ENCODE measurements at regions not wholly inside any gene's neighbourhood (a gene's known extent, or its start where the extent isn't known, plus 50 kb on each side); places are given as distances from the start of the nearest gene placed in this dataset.

GRCh38 chr7:17211307-17211836 is 87.1 kb upstream of the AHR start:
- Mint-ChIP-seq H3K9me3 (no peaks in the 10 kb centered on the region; the same call in 1 of the 2 replicates), H3K4me3 (no peak overlapping the region), H3K4me1 (ENCODE audit: low read depth) (no peaks in the 10 kb centered on the region), H3K36me3 (ENCODE audit: low read depth) (no peaks in the 10 kb centered on the region), H3K27ac (no peak overlapping the region), H3K27me3 (ENCODE audit: insufficient read depth) (peaks cover 5% of the 10 kb centered on the region)
- TF ChIP-seq CTCF (IDR thresholded peaks at IDR 0.05), result no peak
- no peak for DNase-seq

GRCh38 chr7:17212188-17212587 is 86.3 kb upstream of the AHR start:
- H3K36me3 Mint-ChIP-seq (ENCODE audit: low read depth), result no peaks in the 10 kb centered on the region
- H3K27me3 Mint-ChIP-seq (ENCODE audit: insufficient read depth), result peaks cover 9% of the 10 kb centered on the region
- no peaks in the 10 kb centered on the region; the same call in 1 of the 2 replicates for H3K9me3 Mint-ChIP-seq
- no peak overlapping the region for H3K4me3 Mint-ChIP-seq
- no peak overlapping the region for H3K27ac Mint-ChIP-seq
- DNase-seq, result no peak
- no peak for TF ChIP-seq CTCF (IDR thresholded peaks at IDR 0.05)
- H3K4me1 Mint-ChIP-seq (ENCODE audit: low read depth), result no peaks in the 10 kb centered on the region

- no peak overlapping the region for H3K4me3 Mint-ChIP-seq
- no peaks in the 10 kb centered on the region for H3K4me1 Mint-ChIP-seq (ENCODE audit: low read depth)
- H3K27me3 Mint-ChIP-seq (ENCODE audit: insufficient read depth), result 0 out of 2 replicates have a peak, but pooled peaks cover 2% of the 10 kb centered on the region
- DNase-seq, result no peak
- no peak overlapping the region for H3K27ac Mint-ChIP-seq
- no peaks in the 10 kb centered on the region for H3K36me3 Mint-ChIP-seq (ENCODE audit: low read depth)
- no peaks in the 10 kb centered on the region for H3K9me3 Mint-ChIP-seq
- no peak for TF ChIP-seq CTCF (IDR thresholded peaks at IDR 0.05)
Measured at GRCh38 chr7:17227766-17228490, 70.5 kb upstream of the AHR start.

- peaks cover 9% of the 10 kb centered on the region for H3K4me1 Mint-ChIP-seq (ENCODE audit: low read depth)
- no peak for TF ChIP-seq CTCF (IDR thresholded peaks at IDR 0.05)
- H3K27ac Mint-ChIP-seq, result no peak overlapping the region
- no peaks in the 10 kb centered on the region for H3K36me3 Mint-ChIP-seq (ENCODE audit: low read depth)
- H3K27me3 Mint-ChIP-seq (ENCODE audit: insufficient read depth), result 0 out of 2 replicates have a peak, but pooled peaks cover 2% of the 10 kb centered on the region
- DNase-seq, result no peak
- H3K4me3 Mint-ChIP-seq, result no peak overlapping the region
- no peaks in the 10 kb centered on the region for H3K9me3 Mint-ChIP-seq
Measured at GRCh38 chr7:17229228-17229627, 69.2 kb upstream of the AHR start.

- H3K4me3 Mint-ChIP-seq, result no peak overlapping the region
- peaks cover 19% of the 10 kb centered on the region for H3K4me1 Mint-ChIP-seq (ENCODE audit: low read depth)
- H3K27ac Mint-ChIP-seq, result no peak overlapping the region
- TF ChIP-seq CTCF (IDR thresholded peaks at IDR 0.05), result no peak
- H3K36me3 Mint-ChIP-seq (ENCODE audit: low read depth), result no peaks in the 10 kb centered on the region
- 0 out of 2 replicates have a peak, but pooled peaks cover 2% of the 10 kb centered on the region for H3K27me3 Mint-ChIP-seq (ENCODE audit: insufficient read depth)
- DNase-seq, result no peak
- no peaks in the 10 kb centered on the region for H3K9me3 Mint-ChIP-seq
Measured at GRCh38 chr7:17230099-17230807, 68.2 kb upstream of the AHR start.
